Ishikawa (cell line): ENCODE measurements at regions not wholly inside any gene's neighbourhood (a gene's known extent, or its start where the extent isn't known, plus 50 kb on each side); places are given as distances from the start of the nearest gene placed in this dataset.

ENCODE experiments used
- CEBPB ChIP-seq: IDR thresholded peaks from 2 replicates; pipeline ENCODE4 v1.6.1; 2012
- EP300 ChIP-seq: IDR thresholded peaks from 2 replicates; pipeline ENCODE4 v1.6.1; 2012; ENCODE audit warnings: borderline replicate concordance
- FOXM1 ChIP-seq: IDR thresholded peaks from 2 replicates; pipeline ENCODE4 v1.6.1; 2012; ENCODE audit warnings: low read depth, borderline replicate concordance
- NFIC ChIP-seq: IDR thresholded peaks from 2 replicates; pipeline ENCODE4 v1.6.1; 2012
- REST ChIP-seq: IDR thresholded peaks from 2 replicates; pipeline ENCODE4 v1.6.1; 2012; ENCODE audit warnings: low read depth, mild to moderate bottlenecking

- TF ChIP-seq EP300 (no peak), CEBPB (no peak), REST (no peak), FOXM1 (no peak), NFIC (no peak)
Measured at GRCh38 chr1:157238585-157238984, 100.4 kb upstream of the ETV3 start.
